CD4-positive, alpha-beta T cell treated with Interleukin-4 for 1 hour (primary cell): ENCODE measurements at regions not wholly inside any gene's neighbourhood (a gene's known extent, or its start where the extent isn't known, plus 50 kb on each side); places are given as distances from the start of the nearest gene placed in this dataset.

Source experiments
- DNase-seq, 2 donors: peaks; one replicate each; pipeline ENCODE4 v3.0.0-alpha.2; 2020 to 2022

DNA sequence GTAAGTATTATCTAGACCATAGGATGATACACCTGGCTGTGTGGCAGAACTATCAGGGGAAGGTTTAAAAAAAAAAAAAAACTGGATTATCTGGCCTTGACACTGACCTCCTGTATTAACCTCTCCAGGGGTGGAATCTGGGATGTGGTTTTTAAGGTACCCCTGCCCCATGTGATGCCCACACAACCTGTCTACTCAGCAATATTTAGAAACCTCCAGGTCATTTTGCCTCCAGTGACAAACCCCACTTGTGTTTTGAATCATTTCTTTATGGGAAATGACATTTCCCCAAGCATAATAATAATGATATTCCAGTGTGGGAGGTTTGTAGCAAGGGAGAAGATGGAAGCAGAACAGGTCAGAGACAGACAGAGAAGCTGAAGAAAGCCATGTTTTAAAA lies 179.1 kb downstream of the RSL24D1 start:
- DNase-seq, result no peak

DNA sequence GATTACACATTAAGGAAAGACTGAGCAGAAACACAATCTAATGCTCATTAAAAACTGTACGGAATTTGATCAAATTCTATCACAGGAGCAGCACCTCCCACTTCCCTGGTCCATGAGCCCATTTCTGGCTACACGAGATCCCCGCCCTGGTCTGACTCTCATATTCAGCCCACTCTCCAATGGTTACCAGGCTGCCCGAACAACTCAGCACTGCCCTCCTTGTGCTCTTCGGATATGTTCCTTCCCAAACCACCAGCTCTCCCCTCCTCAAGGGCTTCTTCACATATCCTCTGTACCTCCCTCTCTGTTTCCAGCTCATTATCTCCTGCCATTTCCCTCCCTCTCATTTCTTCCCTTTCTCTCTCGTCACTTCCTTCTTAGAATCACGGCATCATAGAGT lies 180.5 kb downstream of the RSL24D1 start:
- no peak for DNase-seq

DNA sequence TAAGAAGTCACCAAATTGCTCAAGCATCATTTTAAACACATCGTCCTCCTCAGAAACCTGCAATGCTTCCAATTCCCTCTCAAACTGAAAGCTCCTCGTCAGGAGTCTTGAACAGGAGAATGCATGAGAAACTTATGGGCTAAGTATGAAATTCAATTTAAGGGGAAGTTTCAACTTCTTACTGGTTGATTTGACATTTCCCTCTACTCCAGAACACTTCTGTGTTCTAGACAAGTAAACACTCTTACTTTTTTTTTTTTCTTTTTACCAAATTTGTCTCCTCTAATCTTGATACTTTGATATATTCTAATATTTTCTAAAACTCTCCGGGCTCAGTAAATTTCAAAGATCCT lies 181.7 kb downstream of the RSL24D1 start:
- no peak for DNase-seq

DNA sequence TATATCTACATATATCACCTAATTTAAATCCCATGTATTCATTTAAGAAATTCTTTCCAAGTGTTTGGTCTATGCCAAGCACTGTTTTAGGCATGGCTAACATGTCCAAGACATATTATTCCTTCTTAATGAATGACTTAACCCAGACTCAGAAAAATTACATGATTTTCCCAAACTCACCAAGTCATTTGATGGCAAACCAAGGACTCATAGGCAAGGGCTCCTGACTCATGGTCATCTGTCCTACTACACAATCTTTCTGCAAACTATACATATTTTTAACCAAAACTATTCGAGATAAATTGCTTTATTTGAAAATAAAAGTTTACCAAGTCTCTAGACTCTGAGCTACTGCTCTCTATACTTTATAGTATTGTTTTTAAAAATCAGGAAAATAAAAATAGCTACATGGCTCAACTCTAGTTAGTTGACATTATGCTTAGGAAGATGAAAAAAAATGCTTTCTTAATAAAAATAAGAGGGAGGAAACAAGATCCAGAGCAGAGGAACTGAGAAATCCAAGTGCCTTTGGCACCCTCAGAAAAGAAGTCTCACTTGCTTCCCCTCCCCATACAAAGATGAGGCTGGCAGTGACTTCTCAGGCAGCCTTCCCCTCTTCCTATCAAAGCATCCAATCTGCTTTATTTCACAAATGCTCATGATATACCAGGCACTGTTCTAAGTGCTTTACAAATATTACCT lies 182.2 kb downstream of the RSL24D1 start:
- no peak for DNase-seq

DNA sequence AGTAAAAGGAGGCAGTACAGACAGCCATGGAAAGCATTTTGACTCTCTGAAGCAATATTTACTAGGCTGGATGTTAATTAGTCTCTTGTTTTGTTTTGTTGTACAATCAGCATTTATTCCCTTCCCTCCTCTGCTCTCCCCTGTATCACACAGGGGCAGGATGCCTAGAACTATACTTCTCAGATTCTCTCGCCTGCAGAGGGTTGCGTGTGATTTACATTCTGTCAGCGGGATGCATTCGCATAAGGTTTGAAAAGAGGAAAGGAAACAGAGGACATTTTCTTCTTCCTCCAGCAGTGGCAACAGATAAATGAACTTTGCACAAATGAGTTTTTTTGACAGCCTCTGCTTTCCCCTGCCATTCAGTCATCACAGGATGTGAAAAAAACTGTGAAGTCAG lies 188.3 kb downstream of the RSL24D1 start:
- no peak for DNase-seq

GRCh38 chr15:55007561-55007960 lies 189.2 kb downstream of the RSL24D1 start:
- no peak for DNase-seq

DNA sequence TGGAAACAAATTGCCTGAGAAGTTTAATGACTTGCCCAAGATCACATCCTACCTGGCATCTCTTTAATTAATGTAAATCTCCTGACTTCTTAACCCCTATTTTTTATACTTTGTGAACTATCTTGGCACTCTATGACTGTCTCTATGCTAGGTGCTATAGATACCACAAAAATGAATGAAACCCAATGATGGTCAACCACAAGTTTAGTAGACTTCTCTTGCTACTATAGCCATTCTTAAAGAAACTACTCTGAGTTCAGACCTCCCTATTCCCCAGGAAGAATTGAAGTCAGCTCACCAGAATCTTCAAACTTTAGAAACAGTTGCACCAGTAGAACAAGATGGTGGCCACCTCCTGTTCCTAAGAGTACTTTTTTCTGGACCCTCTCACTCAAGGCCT lies 191.1 kb downstream of the RSL24D1 start:
- no peak for DNase-seq

- no peak for DNase-seq
Observed at GRCh38 chr15:55003965-55004873, 192.5 kb downstream of the RSL24D1 start.

DNA sequence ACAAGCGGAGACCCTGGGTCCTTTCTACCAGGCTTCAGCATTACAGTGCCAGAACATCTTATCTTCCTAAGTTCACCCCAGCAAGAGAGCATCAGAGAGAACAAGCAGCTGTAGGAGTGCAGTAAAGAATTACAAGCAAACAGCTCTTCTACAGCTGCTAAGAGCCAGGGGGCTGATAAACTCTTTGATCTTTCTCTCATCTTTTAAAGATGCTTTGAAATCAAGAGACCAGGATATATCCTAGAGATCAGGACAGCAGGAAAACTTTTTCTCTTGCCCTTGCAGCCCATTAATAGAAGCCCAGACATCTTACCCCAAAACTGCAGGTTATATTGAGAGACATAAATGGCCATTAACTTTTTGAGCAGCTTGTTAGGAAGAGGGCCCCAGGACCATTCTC lies 198.1 kb downstream of the RSL24D1 start:
- no peak for DNase-seq

DNA sequence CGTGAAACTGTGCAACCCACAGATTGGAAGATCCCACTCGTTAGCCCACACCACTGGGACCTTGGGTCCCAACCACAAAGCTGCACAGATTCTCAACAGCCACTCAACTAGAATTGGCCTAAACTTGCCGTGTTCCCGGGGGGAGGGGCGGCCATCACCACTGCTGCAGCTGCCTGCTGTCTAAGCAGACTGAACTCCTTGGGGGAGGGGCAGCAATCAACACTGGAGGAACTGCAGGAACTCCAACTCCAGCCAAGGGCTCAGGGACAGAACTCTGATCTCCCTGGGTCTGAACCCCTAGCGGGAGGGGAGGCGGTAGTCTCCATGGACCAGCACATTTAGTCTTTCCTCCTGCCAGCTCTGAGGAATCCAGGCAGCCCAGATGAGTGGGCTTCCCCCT lies 205.9 kb downstream of the RSL24D1 start:
- no peak for DNase-seq

GRCh38 chr15:54987881-54988280 lies 208.9 kb downstream of the RSL24D1 start:
- DNase-seq, result no peak

DNA sequence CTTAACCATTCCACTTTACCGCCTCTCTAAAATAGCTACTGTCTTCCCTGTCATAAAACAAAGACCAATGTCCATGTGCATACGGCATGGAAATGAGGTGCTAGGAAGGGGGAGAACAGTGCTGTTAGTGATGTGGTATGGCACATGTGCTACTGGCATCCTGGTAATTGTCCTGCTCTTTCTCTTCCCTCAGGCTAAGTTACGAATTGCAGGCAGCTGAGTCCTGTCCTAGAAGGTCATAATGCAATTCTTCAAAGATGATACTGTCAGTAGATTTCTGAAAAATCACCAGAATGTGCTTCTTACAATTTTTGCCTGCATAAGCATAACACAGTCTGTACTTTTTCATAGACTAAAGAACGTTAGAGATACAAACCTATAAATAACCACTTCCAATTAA lies 216.8 kb downstream of the RSL24D1 start:
- DNase-seq, result no peak

GRCh38 chr15:54962637-54963036 lies 234.1 kb downstream of the RSL24D1 start:
- no peak for DNase-seq

GRCh38 chr15:54960266-54960665 lies 236.5 kb downstream of the RSL24D1 start:
- DNase-seq, result no peak

DNA sequence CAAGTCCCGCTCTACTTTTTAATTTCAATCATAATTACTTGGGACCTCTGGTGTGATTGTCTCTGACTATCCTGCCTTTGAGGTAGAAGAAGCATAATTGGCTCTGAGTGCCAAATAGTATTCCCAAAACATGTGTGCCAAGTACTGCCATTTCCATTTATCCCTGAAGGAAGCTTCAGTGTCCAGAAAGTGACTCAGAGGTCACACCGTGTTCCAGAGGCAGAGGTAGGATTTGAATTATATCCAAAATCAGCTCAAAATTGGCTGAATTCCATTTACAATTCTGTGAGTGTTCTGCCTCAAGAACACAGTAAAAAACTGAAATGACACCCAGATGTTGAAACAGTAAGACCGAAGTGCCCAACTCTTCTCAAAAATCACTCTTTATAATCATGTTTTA lies 255.3 kb downstream of the RSL24D1 start:
- no peak for DNase-seq

GRCh38 chr15:54917312-54917711 lies 279.4 kb downstream of the RSL24D1 start:
- DNase-seq, result no peak

DNA sequence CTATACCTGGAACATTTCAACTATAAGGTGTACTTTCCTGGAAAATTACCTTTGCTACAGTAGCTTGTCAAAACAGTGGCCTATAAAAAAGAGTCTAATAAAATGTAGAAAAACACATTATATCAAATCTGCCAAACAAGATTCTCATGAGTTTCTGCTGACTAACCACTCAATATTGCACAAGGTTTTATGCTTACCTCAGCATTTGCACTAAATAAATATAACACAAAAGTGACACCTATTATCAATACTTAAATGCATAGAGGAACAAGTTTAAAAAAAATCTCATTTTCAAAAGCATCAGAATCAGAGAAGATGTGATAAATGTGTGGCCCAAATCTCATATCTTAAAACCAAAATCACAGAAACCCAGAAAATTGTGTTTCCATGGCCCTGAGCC lies 281.4 kb downstream of the RSL24D1 start:
- no peak for DNase-seq

DNA sequence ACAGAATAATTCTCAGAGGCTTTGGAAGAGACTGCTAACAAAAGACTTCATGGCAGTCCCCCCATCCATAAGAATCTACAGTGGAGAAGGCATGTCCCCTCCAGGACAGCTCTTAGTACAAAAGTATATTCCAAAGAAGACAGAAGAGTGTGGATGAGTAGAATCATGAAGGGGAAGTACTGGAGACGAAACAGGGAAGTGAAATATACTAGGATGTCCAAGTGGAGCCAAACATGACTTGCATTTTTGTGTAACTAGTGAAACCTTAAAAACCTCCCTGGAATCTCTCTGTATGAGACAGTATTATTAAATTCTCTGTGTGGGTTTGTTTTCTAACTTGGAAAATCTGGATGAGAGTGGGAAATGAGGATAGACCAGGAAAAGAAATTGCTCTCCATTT lies 312.4 kb downstream of the RSL24D1 start:
- no peak for DNase-seq

GRCh38 chr15:54859982-54860381 lies 336.8 kb downstream of the RSL24D1 start:
- DNase-seq, result no peak

DNA sequence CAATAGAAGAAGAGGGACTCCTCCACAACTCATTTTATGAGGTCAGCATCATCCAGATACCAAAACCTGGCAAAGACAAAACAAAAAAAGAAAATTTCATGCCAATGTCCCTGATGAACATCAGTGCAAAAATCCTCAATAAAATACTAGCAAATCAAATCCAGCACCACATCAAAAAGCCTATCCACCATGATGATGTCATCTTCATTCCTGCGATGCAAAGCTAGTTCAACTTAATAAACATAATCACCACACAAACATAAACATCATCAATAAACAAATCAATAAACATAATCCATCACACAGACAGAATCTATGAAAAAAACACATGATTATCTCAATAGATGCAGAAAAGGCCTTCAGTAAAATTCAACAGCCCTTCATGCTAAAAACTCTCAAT lies 342.1 kb downstream of the RSL24D1 start:
- no peak for DNase-seq

- DNase-seq, result no peak
Observed at GRCh38 chr15:54850101-54850500, 346.6 kb downstream of the RSL24D1 start.

DNA sequence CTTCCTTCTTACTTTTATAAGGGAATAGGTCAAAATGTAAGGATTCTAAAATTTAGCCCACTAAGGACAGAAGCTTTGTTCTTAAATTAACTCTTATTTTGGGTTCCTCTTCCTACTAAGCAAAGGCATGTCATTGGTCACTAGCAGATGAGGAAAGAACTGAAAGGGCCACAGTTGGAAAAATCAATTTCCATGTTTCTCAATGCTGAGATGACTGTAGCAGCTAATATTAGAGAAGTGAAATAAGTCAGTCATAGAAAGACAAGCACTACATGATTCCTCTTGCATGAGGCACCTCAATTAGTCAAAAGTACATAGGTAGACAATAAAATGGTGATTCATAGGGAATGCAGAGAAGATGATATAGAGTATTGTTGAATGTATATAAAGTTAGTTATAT lies 353.7 kb downstream of the RSL24D1 start:
- DNase-seq, result no peak

DNA sequence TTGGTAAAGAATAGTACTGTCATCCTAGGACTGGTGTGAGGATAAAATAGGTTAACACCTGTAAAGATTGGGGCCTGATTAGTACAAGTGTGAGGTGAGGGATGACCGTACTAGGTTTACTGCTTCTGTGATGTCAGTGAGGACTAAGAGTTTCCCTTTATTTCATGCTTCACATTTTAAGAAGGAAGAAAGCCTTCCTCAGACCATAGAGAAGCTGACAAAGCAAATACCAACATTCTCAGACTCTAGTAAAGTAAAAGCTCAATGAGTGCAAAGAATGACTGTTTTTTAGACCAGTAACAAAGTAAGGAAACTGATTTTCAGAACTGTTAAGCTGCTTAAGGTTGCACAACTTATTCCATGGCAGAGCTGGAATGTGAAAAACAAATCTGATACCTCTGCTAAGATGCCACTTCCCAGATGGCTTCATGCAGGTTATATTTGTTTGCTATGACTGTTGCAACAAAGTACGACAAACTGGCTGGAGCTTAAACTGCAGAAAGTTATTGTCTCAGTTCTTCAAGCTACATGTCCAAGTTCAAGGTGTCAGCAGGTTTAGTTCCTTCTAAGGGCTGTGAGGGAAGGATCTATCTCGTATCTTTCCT lies 354.9 kb downstream of the RSL24D1 start:
- DNase-seq, result no peak
